Activated naive CD8-positive, alpha-beta T cell treated with anti-CD3 and anti-CD28 coated beads, Interleukin-2, amount 50 U/mL, for 16 hours (primary cell): ENCODE measurements at regions not wholly inside any gene's neighbourhood (a gene's known extent, or its start where the extent isn't known, plus 50 kb on each side); places are given as distances from the start of the nearest gene placed in this dataset.

ENCODE experiments used
- DNase-seq: peaks from one replicate; pipeline ENCODE4 v3.0.0-alpha.2; 2020; ENCODE audit warnings: low read depth, low spot score

DNA sequence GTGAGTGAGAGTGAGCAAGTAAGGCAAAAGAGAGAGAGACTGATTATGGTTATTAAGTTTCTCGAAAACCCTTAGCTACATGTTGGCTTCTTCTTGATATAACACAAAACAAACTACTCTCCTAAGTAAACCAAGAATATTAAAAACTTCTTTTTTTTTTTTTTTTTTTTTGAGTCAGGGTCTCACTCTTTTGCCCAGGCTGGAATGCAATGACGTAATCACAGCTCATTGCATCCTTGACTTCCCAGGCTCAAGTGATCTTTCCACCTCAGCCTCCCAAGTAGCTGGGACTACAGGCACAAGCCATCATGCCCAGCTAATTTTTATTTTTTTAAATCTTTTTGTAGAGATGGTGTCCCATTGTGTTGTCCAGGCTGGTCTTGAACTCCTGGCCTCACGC lies 102.2 kb upstream of the IL6 start:
- no peak for DNase-seq

GRCh38 chr7:22622116-22622785 lies 104.7 kb upstream of the IL6 start:
- no peak for DNase-seq

DNA sequence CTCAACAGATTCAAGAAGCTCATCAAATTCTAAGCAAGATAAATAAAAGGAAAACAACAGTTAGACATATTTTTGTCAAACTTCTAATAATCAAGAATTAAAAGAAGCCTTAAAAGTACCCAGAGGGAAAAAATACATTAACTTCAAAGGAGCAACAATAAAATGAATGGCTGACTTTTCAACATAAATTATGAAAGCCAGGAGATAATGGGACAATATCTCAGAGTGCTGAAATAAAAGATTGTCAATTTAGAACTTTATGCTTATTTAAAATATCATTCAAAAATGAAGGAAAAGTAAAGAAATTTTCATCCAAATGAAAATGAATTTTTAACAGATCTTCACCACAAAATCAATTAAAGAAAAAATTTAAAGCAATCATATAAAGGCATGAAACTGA lies 108.5 kb upstream of the IL6 start:
- DNase-seq: no peak

DNA sequence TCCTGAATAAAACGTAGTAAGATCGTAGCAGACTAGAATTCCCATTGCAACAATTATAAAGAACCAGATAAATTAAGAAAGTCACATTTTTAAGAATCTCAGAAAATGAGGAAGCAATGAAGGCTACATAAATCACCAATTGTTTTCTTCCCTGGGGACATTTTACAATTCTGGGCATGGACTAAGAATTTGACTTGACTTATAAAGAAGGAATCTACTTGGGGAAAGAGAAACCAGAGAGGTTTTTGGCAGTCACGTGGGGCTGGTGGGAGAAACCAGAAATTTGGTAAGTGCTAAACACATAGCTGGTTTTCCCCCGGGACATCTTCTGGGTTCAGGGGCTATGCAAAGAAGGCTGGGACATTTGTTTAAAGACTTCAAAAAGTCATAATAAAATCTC lies 109.8 kb upstream of the IL6 start:
- no peak for DNase-seq

GRCh38 chr7:22613496-22613895 lies 113.5 kb upstream of the IL6 start:
- no peak for DNase-seq

- no peak for DNase-seq
Observed at GRCh38 chr7:22612776-22613175, 112.8 kb upstream of the STEAP1B start.

GRCh38 chr7:22611758-22612079 lies 111.7 kb upstream of the STEAP1B start:
- DNase-seq: no peak

DNA sequence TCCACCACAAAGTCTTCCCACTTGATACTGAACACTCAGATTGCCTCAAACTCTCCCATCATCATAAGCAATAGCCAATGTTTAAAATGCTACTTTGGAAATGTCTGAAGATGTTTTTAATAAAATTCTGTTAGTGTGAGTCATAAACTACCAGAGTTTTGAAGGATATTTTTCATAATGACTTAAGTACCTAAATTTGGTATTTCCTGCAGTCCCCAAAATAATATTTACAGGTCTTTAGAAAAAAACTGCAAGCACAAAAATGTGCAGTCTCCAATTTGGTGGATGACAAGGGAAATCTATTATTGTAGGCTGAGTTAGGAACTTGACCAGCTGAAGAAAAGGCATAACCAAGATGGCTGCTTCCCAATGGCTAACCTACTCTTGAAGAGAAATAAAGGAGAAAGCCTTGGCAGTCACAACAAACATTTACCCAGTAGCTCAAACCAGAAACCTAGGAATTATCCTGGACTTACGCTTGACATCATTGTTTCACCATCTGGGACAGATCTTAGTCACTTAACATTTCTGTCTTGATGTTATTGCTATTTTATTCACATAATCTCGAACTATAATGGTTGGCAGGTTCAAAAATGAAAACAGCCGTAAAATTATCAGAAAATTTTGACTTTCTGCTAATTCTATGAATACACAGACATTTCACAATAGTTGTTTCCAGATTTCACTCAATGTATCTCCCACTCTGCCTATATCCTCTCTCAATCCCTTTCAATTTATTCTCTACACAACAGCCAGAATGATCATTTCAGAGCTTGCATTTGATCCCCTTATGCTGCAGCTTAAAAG lies 111.2 kb upstream of the STEAP1B start:
- no peak for DNase-seq

- no peak for DNase-seq
Observed at GRCh38 chr7:22610263-22610662, 110.3 kb upstream of the STEAP1B start.

- no peak for DNase-seq
Observed at GRCh38 chr7:22607180-22607579, 107.2 kb upstream of the STEAP1B start.

DNA sequence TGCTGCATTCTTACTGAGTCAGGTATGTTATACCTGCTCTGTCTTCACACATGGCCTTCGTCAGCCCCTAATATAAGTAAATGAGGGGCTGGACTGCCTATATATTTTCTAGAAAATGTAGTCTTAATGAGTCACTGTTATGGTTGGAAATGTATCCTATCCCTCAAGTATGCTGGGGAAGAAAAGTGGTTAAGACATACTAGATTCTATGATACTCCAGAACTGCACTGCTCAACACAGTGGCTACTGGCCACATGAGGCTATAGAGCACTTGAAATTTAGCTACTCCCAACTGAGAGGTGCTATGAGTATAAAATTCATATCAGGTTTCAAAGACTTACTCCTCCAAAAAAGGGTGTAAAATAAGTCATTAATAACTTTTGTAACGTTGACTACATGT lies 104.3 kb upstream of the STEAP1B start:
- DNase-seq: no peak

DNA sequence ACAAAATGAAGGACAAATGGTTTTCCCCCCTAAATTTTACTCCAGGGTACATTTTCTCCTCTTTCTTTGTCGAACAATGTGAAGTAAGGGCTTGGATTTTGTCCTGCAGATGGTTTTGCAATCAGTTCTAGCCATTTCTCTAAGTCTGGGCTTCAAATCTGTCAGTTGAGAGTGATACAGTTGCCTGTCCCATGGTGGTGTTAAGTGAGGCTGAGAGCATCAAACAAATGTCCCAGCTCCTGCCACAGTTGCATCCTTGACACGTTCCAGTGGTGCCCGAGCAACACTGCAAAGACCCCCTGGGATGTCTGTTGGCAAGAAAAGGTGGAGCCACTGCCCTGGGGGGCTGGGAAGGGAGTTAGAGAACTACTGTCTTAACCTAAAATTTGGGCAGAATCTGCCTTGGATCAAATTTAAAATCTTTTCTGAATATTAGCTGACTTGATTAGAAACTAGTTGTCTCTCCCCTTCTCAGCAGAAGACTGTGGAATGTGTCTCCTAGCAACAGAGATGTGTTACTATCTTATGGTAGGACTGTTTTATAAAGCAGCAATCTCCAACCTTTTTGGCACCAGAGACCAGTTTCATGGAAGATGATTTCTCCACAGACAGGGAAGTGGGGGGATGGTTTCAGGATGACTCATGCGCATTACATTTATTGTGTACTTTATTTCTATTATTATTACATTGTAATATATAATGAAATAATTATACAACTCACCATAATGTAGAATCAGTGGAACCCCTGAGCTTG lies 102.0 kb upstream of the STEAP1B start:
- DNase-seq: no peak

- no peak for DNase-seq
Observed at GRCh38 chr7:22601408-22601807, 101.4 kb upstream of the STEAP1B start.

DNA sequence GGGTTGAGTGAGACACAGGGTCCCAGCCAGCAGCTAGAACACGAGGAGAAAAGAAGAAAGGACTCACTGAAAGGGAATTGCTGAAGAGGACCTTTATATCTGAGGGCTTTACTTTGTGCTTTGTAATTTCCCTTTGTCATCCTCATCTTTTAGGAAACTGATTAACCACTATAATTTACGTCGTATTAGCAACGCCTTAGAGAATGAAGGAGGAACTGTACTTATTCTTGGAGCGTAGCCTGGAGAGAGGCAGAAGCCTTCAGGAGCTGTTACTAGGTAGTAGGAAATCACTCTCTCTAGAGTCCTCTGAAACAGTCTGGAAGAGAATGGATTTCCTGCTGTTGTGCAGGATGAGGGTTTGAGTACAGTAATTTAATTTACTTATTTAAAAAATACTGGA lies 101.0 kb upstream of the STEAP1B start:
- DNase-seq: no peak

- DNase-seq: no peak
Observed at GRCh38 chr7:22598318-22598920, 98.4 kb upstream of the STEAP1B start.

- no peak for DNase-seq
Observed at GRCh38 chr7:22597844-22598243, 97.9 kb upstream of the STEAP1B start.

GRCh38 chr7:22596763-22597400 lies 96.9 kb upstream of the STEAP1B start:
- no peak for DNase-seq

- no peak for DNase-seq
Observed at GRCh38 chr7:22594020-22594419, 94.0 kb upstream of the STEAP1B start.

DNA sequence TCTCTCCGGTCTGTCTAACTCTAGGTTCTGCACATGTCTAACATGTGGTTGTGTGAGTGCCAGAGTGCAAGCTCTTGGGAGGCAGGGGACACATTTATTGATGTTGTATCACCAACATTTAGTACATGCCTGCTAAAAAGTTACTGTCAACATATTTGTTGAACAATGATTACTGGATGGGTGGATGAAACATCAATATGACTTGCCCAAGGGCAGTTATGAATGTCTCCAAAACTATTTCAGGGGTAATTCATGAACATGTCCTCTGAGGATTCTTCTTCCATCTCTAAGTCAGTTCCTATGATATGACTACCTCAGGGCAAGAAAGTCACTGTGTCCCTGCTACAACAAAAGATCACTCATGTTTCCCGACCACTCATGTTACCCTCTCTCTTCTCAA lies 91.3 kb upstream of the STEAP1B start:
- DNase-seq: no peak

- no peak for DNase-seq
Observed at GRCh38 chr7:22589641-22590201, 89.7 kb upstream of the STEAP1B start.

GRCh38 chr7:22588351-22588750 lies 88.4 kb upstream of the STEAP1B start:
- DNase-seq: no peak

DNA sequence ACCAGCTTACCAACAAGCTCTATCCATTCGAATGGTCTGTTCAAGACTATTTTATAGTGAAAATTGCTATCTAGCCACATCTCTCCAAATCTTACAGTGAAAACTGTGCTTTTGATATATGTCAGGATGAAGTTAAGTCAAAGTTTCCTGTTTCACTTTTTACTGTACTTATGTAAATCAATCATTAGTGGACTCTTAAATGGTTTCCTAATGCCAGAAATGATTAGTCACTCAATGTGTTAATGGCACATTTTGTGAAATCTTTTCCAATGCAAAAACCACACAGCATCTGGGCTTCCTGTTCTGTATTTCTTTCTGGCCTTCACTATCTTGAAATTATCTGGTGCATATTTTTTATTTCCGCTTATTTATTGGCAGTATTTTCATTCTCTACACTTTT lies 87.3 kb upstream of the STEAP1B start:
- DNase-seq: no peak
